GM18870 (cell line): ENCODE measurements at regions not wholly inside any gene's neighbourhood (a gene's known extent, or its start where the extent isn't known, plus 50 kb on each side); places are given as distances from the start of the nearest gene placed in this dataset.

Experiments used
- ATAC-seq: cut with Tn5 transposase; IDR thresholded peaks from one replicate; pipeline ENCODE4 v1.9.1; 2021; ENCODE audit warnings: moderate library complexity; ENCODE audit not compliant: unreplicated experiment

- ATAC-seq = no peak
These were observed 131.1 kb upstream of the COL21A1 start for GRCh38 chr6:56378507-56378906.

- ATAC-seq = no peak
These were observed 129.9 kb upstream of the COL21A1 start for GRCh38 chr6:56377295-56377694.

- no peak for ATAC-seq
These were observed 128.4 kb upstream of the COL21A1 start for GRCh38 chr6:56375806-56376205.

GRCh38 chr6:56374841-56375369 lies 127.5 kb upstream of the COL21A1 start:
- no peak for ATAC-seq

GRCh38 chr6:56372406-56372995 lies 125.1 kb upstream of the COL21A1 start:
- ATAC-seq = no peak

GRCh38 chr6:56370561-56371211 lies 123.3 kb upstream of the COL21A1 start:
- peak; percentile 80 for ATAC-seq

- ATAC-seq = no peak
These were observed 122.8 kb upstream of the COL21A1 start for GRCh38 chr6:56370127-56370540.

- no peak for ATAC-seq
These were observed 121.1 kb upstream of the COL21A1 start for GRCh38 chr6:56368491-56368890.

GRCh38 chr6:56366141-56366852 lies 118.9 kb upstream of the COL21A1 start:
- no peak for ATAC-seq

GRCh38 chr6:56364827-56365339 lies 117.5 kb upstream of the COL21A1 start:
- no peak for ATAC-seq

- no peak for ATAC-seq
These were observed 117.0 kb upstream of the COL21A1 start for GRCh38 chr6:56364431-56364826.

GRCh38 chr6:56363796-56364430 lies 116.5 kb upstream of the COL21A1 start:
- ATAC-seq = no peak

GRCh38 chr6:56361812-56362211 lies 114.4 kb upstream of the COL21A1 start:
- ATAC-seq = no peak

GRCh38 chr6:56359201-56359899 lies 112.0 kb upstream of the COL21A1 start:
- no peak for ATAC-seq

- ATAC-seq = peak; percentile 75
These were observed 110.4 kb upstream of the COL21A1 start for GRCh38 chr6:56357616-56358373.

- no peak for ATAC-seq
These were observed 109.0 kb upstream of the COL21A1 start for GRCh38 chr6:56356426-56356825.

GRCh38 chr6:56353860-56354259 lies 106.5 kb upstream of the COL21A1 start:
- ATAC-seq = no peak

- ATAC-seq = no peak
These were observed 103.4 kb upstream of the COL21A1 start for GRCh38 chr6:56350628-56351260.

GRCh38 chr6:56349194-56349593 lies 101.8 kb upstream of the COL21A1 start:
- ATAC-seq = no peak
